ENCODE measurements at regions not wholly inside any gene's neighbourhood (a gene's known extent, or its start where the extent isn't known, plus 50 kb on each side); places are given as distances from the start of the nearest gene placed in this dataset.
"Not testable (repeated sequence)": the region's sequence is repeated elsewhere in the genome, so short reads cannot be mapped to it uniquely, and the experiment has no call there.

GRCh38 chr6:144662812-144663365, 377.8 kb downstream of the UTRN start:
- no peak for FAIRE-seq

DNA sequence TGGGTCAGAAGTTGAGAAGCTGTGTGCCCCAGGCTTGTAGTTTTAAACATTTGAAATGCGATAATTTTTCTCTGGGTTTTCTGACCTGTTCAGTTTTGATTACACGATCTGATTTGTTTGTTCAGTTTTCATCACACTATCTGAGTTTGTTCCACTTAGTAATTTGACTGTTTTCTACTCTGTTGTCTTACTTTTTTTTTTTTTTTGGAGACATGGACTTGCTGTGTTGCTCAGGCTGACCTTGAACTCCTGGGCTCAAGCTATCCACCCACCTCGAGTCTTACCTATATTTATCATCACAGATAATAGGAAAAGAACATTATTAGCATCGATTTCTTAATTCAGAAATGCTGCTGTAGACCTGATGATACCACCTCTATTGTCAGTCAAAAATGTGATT, 379.1 kb downstream of the UTRN start:
- FAIRE-seq: no peak

DNA sequence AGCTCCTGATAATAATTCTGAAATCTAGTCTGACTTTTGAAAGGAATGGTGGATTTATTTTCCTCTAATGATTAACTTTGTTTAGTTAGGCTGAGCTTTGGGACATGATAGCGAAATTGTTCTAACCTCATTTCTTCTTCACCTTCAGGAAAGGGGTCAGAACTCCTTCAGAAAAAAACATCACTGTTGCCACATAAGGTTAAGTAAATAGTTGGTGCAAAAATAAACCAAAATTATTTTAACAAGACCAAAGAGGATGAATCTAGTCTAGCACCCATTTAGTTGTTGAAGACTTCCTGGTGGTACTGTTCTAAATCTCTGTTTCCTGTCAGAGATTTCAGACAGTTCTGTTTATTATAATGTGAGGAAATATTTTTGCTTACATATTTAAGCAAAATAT, 379.8 kb downstream of the UTRN start:
- no peak for FAIRE-seq

GRCh38 chr6:144665932-144666450, 380.9 kb downstream of the UTRN start:
- no peak for FAIRE-seq

- FAIRE-seq: no peak
Observed at GRCh38 chr6:144666781-144667180, 381.6 kb downstream of the UTRN start.

GRCh38 chr6:144667532-144668503, 382.7 kb downstream of the UTRN start:
- FAIRE-seq: no peak

- FAIRE-seq: not testable (repeated sequence)
Observed at GRCh38 chr6:144670259-144670658, 385.1 kb downstream of the UTRN start.

GRCh38 chr6:144673807-144674206, 388.7 kb downstream of the UTRN start:
- no peak for FAIRE-seq

DNA sequence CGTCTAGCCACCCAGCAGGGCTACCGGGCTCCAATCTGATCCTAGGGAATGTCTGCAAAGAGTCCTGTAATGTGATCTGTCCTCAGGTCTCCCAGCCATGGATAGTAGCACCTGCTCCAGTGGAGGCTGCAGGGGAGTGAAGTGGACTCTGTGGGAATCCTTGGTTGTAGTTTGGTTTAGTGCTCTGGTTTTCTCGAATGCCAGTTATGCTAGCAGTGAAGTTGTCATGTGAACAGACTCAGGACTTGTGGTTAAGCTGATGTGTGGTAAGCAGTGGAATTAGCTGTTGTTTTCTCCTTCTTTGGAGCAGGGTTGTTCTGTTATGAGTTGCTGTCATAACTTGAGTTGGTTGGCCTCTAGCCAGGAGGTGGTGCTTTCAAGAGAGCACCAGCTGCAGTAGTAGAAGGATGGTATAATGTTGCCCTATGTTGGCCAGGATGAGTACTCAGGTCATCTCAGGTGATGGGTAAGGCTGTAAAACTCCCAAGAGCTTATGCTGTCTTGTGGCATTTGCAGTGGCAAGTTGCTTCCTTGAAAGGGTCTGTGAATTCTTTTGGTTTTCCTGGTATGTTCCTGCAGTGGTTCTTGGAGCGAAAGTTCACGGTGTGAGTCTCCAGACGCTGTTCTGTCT, 390.2 kb downstream of the UTRN start:
- no peak for FAIRE-seq

- not testable (repeated sequence) for FAIRE-seq
Observed at GRCh38 chr6:144676310-144676709, 391.2 kb downstream of the UTRN start.

GRCh38 chr6:144677263-144677662, 392.1 kb downstream of the UTRN start:
- not testable (repeated sequence) for FAIRE-seq

GRCh38 chr6:144678844-144679243, 393.7 kb downstream of the UTRN start:
- no peak for FAIRE-seq

DNA sequence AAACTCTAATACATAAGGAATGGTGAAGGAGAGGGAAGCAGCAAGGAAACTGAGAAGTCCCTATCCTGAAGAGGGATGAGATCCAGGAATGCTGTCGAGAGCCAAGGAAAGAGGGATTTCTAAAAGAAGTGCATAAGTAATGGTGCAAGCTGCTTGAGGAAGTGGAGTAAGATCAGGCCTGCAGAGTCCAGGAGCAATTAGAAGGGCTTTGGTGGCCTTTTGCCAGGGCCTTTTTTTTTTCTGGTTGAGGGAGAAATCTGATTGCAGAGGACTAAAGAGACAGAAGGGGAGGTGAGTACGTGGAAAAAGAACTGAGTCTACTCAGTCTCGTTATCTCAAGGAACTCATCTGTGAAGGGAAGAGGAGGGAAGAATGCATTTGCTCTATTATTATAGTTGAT, 396.2 kb downstream of the UTRN start:
- FAIRE-seq: no peak

DNA sequence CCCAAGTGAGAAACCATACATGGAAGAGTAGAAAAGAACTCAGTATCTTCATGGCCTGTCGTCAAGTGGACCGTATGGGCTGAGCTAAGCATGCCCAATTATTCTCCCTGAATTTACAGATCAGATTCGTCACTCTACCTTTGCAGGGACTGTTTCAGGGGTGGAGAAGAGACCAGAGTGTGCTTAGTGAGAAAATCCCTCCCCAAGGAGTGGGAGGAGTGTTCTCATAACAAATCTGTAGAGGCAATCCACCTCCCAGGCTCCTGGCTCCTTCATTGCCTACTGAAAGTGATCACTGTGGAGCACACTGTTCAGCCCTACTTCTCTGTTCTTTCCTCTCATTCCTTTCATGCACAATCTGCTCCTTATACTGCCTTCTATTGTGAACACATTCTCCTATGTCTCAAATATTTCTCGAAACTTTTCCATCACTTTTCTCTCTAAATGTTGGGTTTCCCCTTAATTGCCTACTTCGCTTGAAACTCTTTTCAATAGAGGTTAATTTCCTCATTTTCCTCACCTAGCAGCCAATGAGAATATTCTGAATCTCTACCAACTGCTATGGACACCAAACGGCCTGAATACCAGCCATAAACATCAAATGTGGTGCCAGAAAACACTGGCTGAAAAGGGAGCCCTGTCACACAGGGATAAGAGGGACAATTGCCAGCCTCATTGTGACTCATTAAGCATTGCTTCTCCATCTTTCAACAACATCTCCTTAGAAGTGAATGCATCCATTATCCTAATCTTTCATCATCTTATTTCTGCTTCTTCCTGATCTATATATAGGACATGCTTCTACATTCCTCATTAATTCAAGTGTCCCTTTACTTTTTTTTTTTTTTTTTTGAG, 398.3 kb downstream of the UTRN start:
- no peak for FAIRE-seq

DNA sequence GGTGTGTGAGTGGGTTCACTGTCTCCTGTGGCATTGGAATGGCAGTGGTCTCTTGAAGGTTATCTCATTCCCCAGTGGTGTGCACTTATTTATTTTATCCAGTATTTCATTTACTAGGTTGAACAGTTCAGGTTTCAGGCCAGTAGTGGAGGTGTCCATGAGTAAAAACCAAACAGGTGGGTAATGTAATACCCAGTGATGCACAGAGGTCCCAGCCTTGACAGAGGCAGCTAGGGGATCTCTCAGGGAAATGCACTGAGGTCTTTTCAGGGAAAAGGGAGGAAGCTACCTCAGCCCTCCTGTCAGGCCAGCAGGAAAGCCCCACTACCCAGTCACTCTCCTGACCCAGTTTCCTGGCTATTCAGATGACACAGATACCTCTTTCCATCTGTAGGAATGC, 403.6 kb downstream of the UTRN start:
- no peak for FAIRE-seq

DNA sequence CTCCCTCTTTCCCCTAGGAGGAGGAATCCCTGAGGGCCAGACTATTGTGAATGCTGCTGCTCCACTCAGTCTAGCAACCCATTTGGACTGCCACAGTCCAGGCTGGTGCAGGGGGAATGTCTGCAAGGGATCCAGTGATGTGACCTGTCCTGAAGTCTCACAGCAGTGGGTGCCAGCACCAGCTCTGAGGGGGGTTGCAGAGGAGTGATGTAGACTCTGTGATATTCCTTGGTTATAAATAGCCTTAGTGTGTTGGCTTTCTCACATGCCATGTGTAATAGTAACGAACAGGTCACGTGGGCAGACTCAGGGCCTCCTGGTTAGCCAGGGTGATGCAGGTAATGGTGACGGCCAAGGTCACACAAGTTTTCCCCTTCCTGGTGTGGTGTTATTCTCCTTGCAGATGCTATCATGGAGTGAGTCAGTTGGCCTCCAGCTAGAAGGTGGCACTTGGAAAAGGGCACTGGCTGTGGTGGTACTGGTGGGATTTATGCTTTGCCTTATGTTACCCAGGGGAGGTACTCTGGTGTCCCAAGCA, 404.4 kb downstream of the UTRN start:
- FAIRE-seq: no peak

- no peak for FAIRE-seq
Observed at GRCh38 chr6:144690133-144690532, 405.0 kb downstream of the UTRN start.

- FAIRE-seq: no peak
Observed at GRCh38 chr6:144690666-144691065, 405.5 kb downstream of the UTRN start.

GRCh38 chr6:144692050-144692449, 406.9 kb downstream of the UTRN start:
- not testable (repeated sequence) for FAIRE-seq

DNA sequence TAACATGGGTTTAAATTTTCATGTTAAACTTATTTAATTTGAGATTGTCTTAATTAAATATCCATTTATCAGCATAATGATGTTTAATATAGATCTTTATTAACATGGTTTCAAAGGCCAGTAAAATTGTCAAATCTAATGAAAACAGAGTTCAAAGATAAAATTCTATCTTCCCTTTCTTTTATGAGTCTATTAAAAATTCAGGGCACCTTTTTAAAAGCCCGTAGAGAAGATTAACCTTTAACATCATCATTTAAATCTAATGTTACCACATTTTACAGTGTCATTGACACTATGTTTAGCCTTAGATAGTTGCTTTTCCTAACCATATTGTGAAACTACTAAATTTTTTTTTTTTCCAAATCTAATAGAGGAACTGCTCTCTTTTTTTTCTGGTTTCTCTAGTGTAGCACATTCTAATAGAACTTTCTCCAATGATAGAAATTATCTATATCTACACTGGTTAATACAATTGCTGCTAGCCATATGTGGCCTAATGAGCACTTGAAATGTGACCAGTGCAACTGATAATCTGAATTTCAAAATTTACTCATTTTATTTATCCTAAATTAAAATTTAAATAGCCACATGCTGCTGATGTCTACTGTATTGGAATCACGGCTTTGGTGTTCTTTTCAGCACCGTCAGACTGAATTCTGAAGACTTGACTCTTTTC, 410.9 kb downstream of the UTRN start:
- no peak for FAIRE-seq

DNA sequence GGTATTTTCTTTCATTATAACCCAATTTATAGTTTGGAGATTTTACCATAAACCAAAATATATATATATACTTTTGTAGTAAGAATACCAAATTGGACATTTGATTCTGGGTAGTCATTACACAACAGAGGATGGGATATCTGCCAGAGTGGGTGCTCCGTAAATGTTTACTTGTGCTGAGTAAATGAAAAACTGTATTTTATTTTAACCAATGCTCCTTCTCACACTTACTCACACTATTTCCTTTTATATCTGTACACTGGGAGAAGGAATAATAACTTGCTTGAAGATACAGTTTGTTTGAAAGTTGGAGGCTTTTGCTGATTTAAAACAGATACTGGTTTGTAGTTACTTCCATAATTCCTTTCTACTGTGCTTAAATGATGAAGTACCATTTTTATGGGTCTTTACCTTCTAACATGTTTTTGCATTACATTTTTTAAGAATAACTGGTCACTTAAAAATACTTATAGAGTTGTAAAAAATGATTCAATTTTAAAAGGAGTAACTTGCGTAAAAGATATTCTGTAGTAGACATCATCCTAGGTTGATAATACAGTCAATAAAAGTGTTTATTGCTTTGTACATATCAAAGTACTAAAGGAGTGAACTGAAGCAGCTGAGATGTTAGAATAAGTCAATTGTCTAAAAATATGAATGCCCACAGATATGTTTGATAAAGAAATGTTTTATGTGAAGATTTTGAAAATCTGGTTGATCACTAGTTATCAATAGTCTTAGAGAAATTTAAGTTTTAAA, 411.7 kb downstream of the UTRN start:
- FAIRE-seq: no peak
